ENCODE measurements at regions not wholly inside any gene's neighbourhood (a gene's known extent, or its start where the extent isn't known, plus 50 kb on each side); places are given as distances from the start of the nearest gene placed in this dataset.

GRCh38 chr12:13697973-13698372 is 283.4 kb downstream of the GRIN2B start:
- no peaks in the 10 kb centered on the region for H4K20me1 ChIP-seq (ENCODE audit: insufficient read depth)
- H3K4me2 ChIP-seq: no peak overlapping the region
- ChIA-PET CTCF (no interaction called here), POLR2A (no interaction called here)
- no peak overlapping the region for H3K4me3 ChIP-seq (ENCODE audit: low read depth in 2 of 2, low read length in 1 of 2)
- WGBS (ENCODE audit: low lambda C conversion rate): 66% methylated on average over 11 of the region's 11 CpGs
- no peaks in the 10 kb centered on the region for H3K4me1 ChIP-seq (ENCODE audit: control insufficient read depth in 1 of 2, insufficient read depth in 2 of 2, low read depth in 1 of 2, low read length in 1 of 2)
- no peak overlapping the region for H3K27ac ChIP-seq (ENCODE audit: low read depth in 2 of 2, low read length in 1 of 2)
- H3K9ac ChIP-seq: no peak overlapping the region
- H3K79me2 ChIP-seq (ENCODE audit: insufficient read depth): no peaks in the 10 kb centered on the region
- no peaks in the 10 kb centered on the region for H3K36me3 ChIP-seq (replicated peaks in 1 of 2; ENCODE audit: control insufficient read depth in 1 of 2, insufficient read depth in 2 of 2, low read length in 1 of 2)
- H3K27me3 ChIP-seq (ENCODE audit: insufficient read depth): no peaks in the 10 kb centered on the region
- no peaks in the 10 kb centered on the region for H3F3A ChIP-seq (replicated peaks; ENCODE audit: insufficient read depth)
- H3K9me3 ChIP-seq: no peaks in the 10 kb centered on the region
- no peaks in the 10 kb centered on the region for H3K9me2 ChIP-seq
- no peak for TF ChIP-seq YY1 (IDR thresholded peaks at IDR 0.05; ENCODE audit: low read depth)
- TF ChIP-seq FOSL2 (IDR thresholded peaks at IDR 0.05; ENCODE audit: borderline replicate concordance, low read depth): no peak
- no peak for TF ChIP-seq GATA2 (CRISPR knock-in tag; IDR thresholded peaks at IDR 0.05)
- no peak for TF ChIP-seq MAX (IDR thresholded peaks at IDR 0.05; ENCODE audit: low read depth)
- no peak for TF ChIP-seq POLR2AphosphoS5 (IDR thresholded peaks at IDR 0.05; ENCODE audit: low read depth, low read length)
- TF ChIP-seq PBX3 (IDR thresholded peaks at IDR 0.05): no peak
- TF ChIP-seq RCOR1 (IDR thresholded peaks at IDR 0.05; ENCODE audit: low read length): no peak
- TF ChIP-seq MEF2A (IDR thresholded peaks at IDR 0.05; ENCODE audit: borderline replicate concordance, low read depth): no peak
- TF ChIP-seq USF2 (IDR thresholded peaks at IDR 0.05; ENCODE audit: borderline replicate concordance, low read depth, low read length): no peak
- TF ChIP-seq USF1 (IDR thresholded peaks at IDR 0.05; ENCODE audit: borderline replicate concordance, low read depth): no peak
- no peak for TF ChIP-seq NRF1 (IDR thresholded peaks at IDR 0.05; ENCODE audit: low read depth, low read length)
- no peak for TF ChIP-seq CHD2 (IDR thresholded peaks at IDR 0.05; ENCODE audit: low read length, partially characterized antibody)
- no peak overlapping the region for H2AFZ ChIP-seq (ENCODE audit: low read depth)
- no peak for DNase-seq

- no peak overlapping the region for H3K27ac ChIP-seq (ENCODE audit: low read depth in 2 of 2, low read length in 1 of 2)
- H2AFZ ChIP-seq (ENCODE audit: low read depth): no peak overlapping the region
- ChIA-PET POLR2A (no interaction called here), CTCF (interaction anchor here (0.8 kb wide), 1 partner anchor 22 kb away, joined by 3 read pairs; no protein-coding TSS in a partner anchor)
- H3K9me2 ChIP-seq: no peaks in the 10 kb centered on the region
- DNase-seq: no peak
- H3F3A ChIP-seq (replicated peaks; ENCODE audit: insufficient read depth): no peaks in the 10 kb centered on the region
- H3K9me3 ChIP-seq: no peaks in the 10 kb centered on the region
- no peak overlapping the region for H3K9ac ChIP-seq
- no peak overlapping the region for H3K4me2 ChIP-seq
- no peaks in the 10 kb centered on the region for H3K79me2 ChIP-seq (ENCODE audit: insufficient read depth)
- no peaks in the 10 kb centered on the region for H3K4me1 ChIP-seq (ENCODE audit: control insufficient read depth in 1 of 2, insufficient read depth in 2 of 2, low read depth in 1 of 2, low read length in 1 of 2)
- H3K27me3 ChIP-seq (ENCODE audit: insufficient read depth): no peaks in the 10 kb centered on the region
- H4K20me1 ChIP-seq (ENCODE audit: insufficient read depth): no peaks in the 10 kb centered on the region
- TF ChIP-seq REST (IDR thresholded peaks at IDR 0.05; ENCODE audit: low read depth, low read length) (no peak), NFIC (IDR thresholded peaks at IDR 0.05; ENCODE audit: borderline replicate concordance) (no peak), GABPA (IDR thresholded peaks at IDR 0.05; ENCODE audit: low read depth) (no peak), ELF1 (IDR thresholded peaks at IDR 0.05) (no peak), NRF1 (IDR thresholded peaks at IDR 0.05; ENCODE audit: low read depth, low read length) (no peak), USF1 (IDR thresholded peaks at IDR 0.05; ENCODE audit: borderline replicate concordance, low read depth) (no peak), CHD2 (IDR thresholded peaks at IDR 0.05; ENCODE audit: low read length, partially characterized antibody) (no peak), FOXJ3 (CRISPR knock-in tag; IDR thresholded peaks at IDR 0.05) (no peak), RAD21 (IDR thresholded peaks at IDR 0.05; ENCODE audit: low read length) (no peak), TCF12 (IDR thresholded peaks at IDR 0.05) (no peak)
- no peaks in the 10 kb centered on the region for H3K36me3 ChIP-seq (replicated peaks in 1 of 2; ENCODE audit: control insufficient read depth in 1 of 2, insufficient read depth in 2 of 2, low read length in 1 of 2)
- no peak overlapping the region for H3K4me3 ChIP-seq (ENCODE audit: low read depth in 2 of 2, low read length in 1 of 2)
- WGBS (ENCODE audit: low lambda C conversion rate): 30% methylated on average over 2 of the region's 2 CpGs
Observed at GRCh38 chr12:13695781-13696180, 285.6 kb downstream of the GRIN2B start.

Measured in SK-N-SH (cell line).